H1 (cell line): ENCODE measurements at regions not wholly inside any gene's neighbourhood (a gene's known extent, or its start where the extent isn't known, plus 50 kb on each side); places are given as distances from the start of the nearest gene placed in this dataset.

Experiments used
- CREB1 ChIP-seq: IDR thresholded peaks from 2 replicates; pipeline ENCODE4 v1.6.1; 2012; ENCODE audit warnings: inconsistent platforms
- CTCF ChIP-seq, 3 experiments: IDR thresholded peaks; 1 replicate in 2 of 3; 2 replicates in 1 of 3; pipeline versions ENCODE4 v1.5.1 to v1.6.1; 2011; ENCODE audit warnings: low read length in 3 of 3, mild to moderate bottlenecking in 3 of 3, inconsistent platforms in 2 of 3, low read depth in 1 of 3, moderate library complexity in 1 of 3; ENCODE audit not compliant: insufficient read depth in 1 of 3; ENCODE audit errors: control extremely low read depth in 1 of 3
- EGR1 ChIP-seq: IDR thresholded peaks from 2 replicates; pipeline ENCODE4 v1.6.1; 2011; ENCODE audit warnings: low read depth, low read length, borderline replicate concordance
- EZH2 ChIP-seq: fragments of 200-600 bp; sonication (generic); IDR thresholded peaks from 2 replicates; pipeline ENCODE4 v1.7.1; 2012; ENCODE audit warnings: low read depth, mild to moderate bottlenecking, moderate library complexity, low read length, inconsistent platforms; ENCODE audit not compliant: severe bottlenecking
- GTF2F1 ChIP-seq: IDR thresholded peaks from 2 replicates; pipeline ENCODE4 v1.6.1; 2012; ENCODE audit warnings: low read depth, low read length, improper control_type of control experiment, borderline replicate concordance
- POLR2A ChIP-seq, 2 experiments: IDR thresholded peaks; 1 replicate in 1 of 2; 2 replicates in 1 of 2; pipeline ENCODE4 v1.6.1; 2011; ENCODE audit warnings: low read depth in 2 of 2, low read length in 2 of 2, mild to moderate bottlenecking in 2 of 2; ENCODE audit errors: control extremely low read depth in 1 of 2
- POLR2AphosphoS5 ChIP-seq: IDR thresholded peaks from 2 replicates; pipeline ENCODE4 v1.6.1; 2011; ENCODE audit warnings: low read depth, low read length
- TF ChIP-seq, protein P1 (sequence below): IDR thresholded peaks from 2 replicates; pipeline ENCODE4 v1.6.1; 2011; ENCODE audit warnings: low read length, improper control_type of control experiment

- TF ChIP-seq EZH2 = no peak
- no peak for TF ChIP-seq POLR2A (IDR thresholded peaks at IDR 0.05; ENCODE audit: control extremely low read depth in 1 of 2, low read depth in 2 of 2, low read length in 2 of 2)
- no peak for TF ChIP-seq CTCF (IDR thresholded peaks at IDR 0.05; ENCODE audit: control extremely low read depth in 1 of 3, insufficient read depth in 1 of 3, low read depth in 1 of 3, low read length in 3 of 3)
- TF ChIP-seq, protein P1, sequence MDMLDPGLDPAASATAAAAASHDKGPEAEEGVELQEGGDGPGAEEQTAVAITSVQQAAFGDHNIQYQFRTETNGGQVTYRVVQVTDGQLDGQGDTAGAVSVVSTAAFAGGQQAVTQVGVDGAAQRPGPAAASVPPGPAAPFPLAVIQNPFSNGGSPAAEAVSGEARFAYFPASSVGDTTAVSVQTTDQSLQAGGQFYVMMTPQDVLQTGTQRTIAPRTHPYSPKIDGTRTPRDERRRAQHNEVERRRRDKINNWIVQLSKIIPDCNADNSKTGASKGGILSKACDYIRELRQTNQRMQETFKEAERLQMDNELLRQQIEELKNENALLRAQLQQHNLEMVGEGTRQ = no peak
- TF ChIP-seq CREB1 = no peak
- TF ChIP-seq EGR1 = no peak
- TF ChIP-seq GTF2F1 = no peak
- TF ChIP-seq POLR2AphosphoS5 = no peak
These were observed 678.6 kb upstream of the HS6ST1 start for GRCh38 chr2:128997166-128997866.
